ENCODE measurements at regions not wholly inside any gene's neighbourhood (a gene's known extent, or its start where the extent isn't known, plus 50 kb on each side); places are given as distances from the start of the nearest gene placed in this dataset.
A peak's percentile ranks its signal among the peaks of the same experiment; 100 is the strongest.

DNA sequence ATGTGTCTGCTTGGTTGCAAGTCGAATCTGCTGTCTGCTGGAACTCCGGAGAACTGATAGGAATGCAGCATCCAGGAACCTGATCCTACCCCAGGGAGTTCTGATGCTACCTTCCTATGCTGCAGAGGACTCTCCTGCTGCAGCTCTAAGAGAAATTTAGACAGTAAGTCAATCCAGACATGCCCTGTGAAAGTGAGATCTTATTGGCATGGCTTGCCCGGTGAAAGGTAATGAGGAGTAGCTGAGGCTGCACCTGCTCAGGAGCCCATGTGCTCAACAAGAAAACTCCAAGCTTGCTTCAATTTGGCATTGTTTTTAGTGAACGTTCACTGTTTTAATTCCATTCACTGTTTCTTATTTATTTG is 217.3 kb upstream of the SERP2 start:
- Histone ChIP-seq H3K4me1 (ENCODE audit: control insufficient read depth in 2 of 3, insufficient read depth in 2 of 3, low read depth in 1 of 3, low read length in 3 of 3) (peaks cover 4 to 7% (median 4%) of the 10 kb centered on the region in 3 donors), H3K36me3 (ENCODE audit: control insufficient read depth in 2 of 3, insufficient read depth in 3 of 3, low read length in 3 of 3) (no peaks in the 10 kb centered on the region), H3K9me3 (ENCODE audit: control insufficient read depth in 2 of 3, insufficient read depth in 1 of 3, low read length in 3 of 3) (no peaks in the 10 kb centered on the region), H3K9ac (ENCODE audit: low read length in 3 of 3) (peak overlapping the region in 1 of 3 donors; percentile 43), H3K27ac (ENCODE audit: low read depth in 2 of 2, low read length in 2 of 2) (no peak overlapping the region), H3K27me3 (ENCODE audit: control insufficient read depth, insufficient read depth, low read length) (no peaks in the 10 kb centered on the region), H3K4me3 (ENCODE audit: low read length in 3 of 3) (peak overlapping the region in 2 of 3 donors; percentile 10 to 46)
- DNase-seq (no peak), FAIRE-seq (no peak)
- no peak for TF ChIP-seq CTCF (IDR thresholded peaks at IDR 0.05; ENCODE audit: borderline replicate concordance, extremely low read depth, insufficient read depth)
- intact Hi-C loops (cut with DNase I) = no loop called here

DNA sequence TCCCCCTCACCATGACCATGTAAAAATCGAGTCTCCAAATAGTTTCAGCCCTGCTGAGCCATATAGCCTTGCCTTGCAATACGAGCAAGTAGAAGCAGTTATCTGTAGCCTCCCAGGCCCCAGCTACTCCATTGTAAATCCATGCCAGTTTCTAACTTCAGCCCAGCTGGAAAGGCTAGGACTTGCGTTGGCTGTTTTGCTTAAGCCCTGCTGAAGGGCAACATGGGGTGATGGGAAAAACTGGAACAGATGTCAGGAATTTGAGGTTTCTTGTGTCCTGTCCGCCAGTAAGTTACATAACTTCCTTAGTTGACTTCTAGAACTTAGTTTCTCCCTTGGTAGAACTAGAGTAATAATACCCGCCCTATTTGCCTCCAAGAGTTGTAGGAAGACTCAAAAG is 216.0 kb upstream of the SERP2 start:
- Histone ChIP-seq H3K9ac (ENCODE audit: low read length in 3 of 3) (no peak overlapping the region), H3K27ac (ENCODE audit: low read depth in 2 of 2, low read length in 2 of 2) (no peak overlapping the region), H3K27me3 (ENCODE audit: control insufficient read depth, insufficient read depth, low read length) (no peaks in the 10 kb centered on the region), H3K36me3 (ENCODE audit: control insufficient read depth in 2 of 3, insufficient read depth in 3 of 3, low read length in 3 of 3) (no peaks in the 10 kb centered on the region), H3K4me1 (ENCODE audit: control insufficient read depth in 2 of 3, insufficient read depth in 2 of 3, low read depth in 1 of 3, low read length in 3 of 3) (peaks cover 4 to 7% (median 4%) of the 10 kb centered on the region in 3 donors), H3K9me3 (ENCODE audit: control insufficient read depth in 2 of 3, insufficient read depth in 1 of 3, low read length in 3 of 3) (no peaks in the 10 kb centered on the region), H3K4me3 (ENCODE audit: low read length in 3 of 3) (no peak overlapping the region)
- no peak for FAIRE-seq
- peak in 1 of 5 donors; percentile 22 for DNase-seq
- intact Hi-C loops (cut with DNase I) = no loop called here
- no peak for TF ChIP-seq CTCF (IDR thresholded peaks at IDR 0.05; ENCODE audit: borderline replicate concordance, extremely low read depth, insufficient read depth)

DNA sequence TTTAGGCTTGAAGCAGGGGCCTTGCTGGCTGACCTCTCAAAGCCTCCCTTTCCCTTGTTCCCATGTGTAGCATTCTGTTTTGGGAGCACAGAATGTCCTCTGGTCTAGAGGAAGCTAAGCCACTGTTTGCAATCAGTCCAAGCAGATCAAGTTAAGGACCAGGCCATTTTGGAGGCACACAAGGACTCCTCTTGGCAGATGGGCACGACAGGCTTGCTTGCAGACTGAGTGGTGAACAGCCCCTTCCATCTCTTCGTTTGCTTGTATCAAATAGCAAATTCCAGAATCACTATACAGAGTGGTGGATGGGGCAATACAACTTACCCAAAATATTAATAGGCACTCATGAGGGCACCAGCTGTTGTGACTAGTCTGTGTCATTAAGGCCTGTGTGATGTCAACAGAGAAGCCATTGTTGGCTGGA is 215.5 kb upstream of the SERP2 start:
- Histone ChIP-seq H3K36me3 (ENCODE audit: control insufficient read depth in 2 of 3, insufficient read depth in 3 of 3, low read length in 3 of 3) (no peaks in the 10 kb centered on the region), H3K27ac (ENCODE audit: low read depth in 2 of 2, low read length in 2 of 2) (no peak overlapping the region), H3K9ac (ENCODE audit: low read length in 3 of 3) (no peak overlapping the region), H3K4me3 (ENCODE audit: low read length in 3 of 3) (no peak overlapping the region), H3K9me3 (ENCODE audit: control insufficient read depth in 2 of 3, insufficient read depth in 1 of 3, low read length in 3 of 3) (no peaks in the 10 kb centered on the region), H3K4me1 (ENCODE audit: control insufficient read depth in 2 of 3, insufficient read depth in 2 of 3, low read depth in 1 of 3, low read length in 3 of 3) (peaks cover 4 to 7% (median 4%) of the 10 kb centered on the region in 3 donors), H3K27me3 (ENCODE audit: control insufficient read depth, insufficient read depth, low read length) (no peaks in the 10 kb centered on the region)
- DNase-seq (no peak), FAIRE-seq (no peak)
- no peak for TF ChIP-seq CTCF (IDR thresholded peaks at IDR 0.05; ENCODE audit: borderline replicate concordance, extremely low read depth, insufficient read depth)
- intact Hi-C loops (cut with DNase I) = no loop called here

All from kidney (tissue), 13 donors.